Effector CD4-positive, alpha-beta T cell (primary cell): ENCODE measurements at regions not wholly inside any gene's neighbourhood (a gene's known extent, or its start where the extent isn't known, plus 50 kb on each side); places are given as distances from the start of the nearest gene placed in this dataset.

ENCODE experiments used
- DNase-seq: peaks from one replicate; pipeline ENCODE4 v3.0.0-alpha.2; 2020

DNA sequence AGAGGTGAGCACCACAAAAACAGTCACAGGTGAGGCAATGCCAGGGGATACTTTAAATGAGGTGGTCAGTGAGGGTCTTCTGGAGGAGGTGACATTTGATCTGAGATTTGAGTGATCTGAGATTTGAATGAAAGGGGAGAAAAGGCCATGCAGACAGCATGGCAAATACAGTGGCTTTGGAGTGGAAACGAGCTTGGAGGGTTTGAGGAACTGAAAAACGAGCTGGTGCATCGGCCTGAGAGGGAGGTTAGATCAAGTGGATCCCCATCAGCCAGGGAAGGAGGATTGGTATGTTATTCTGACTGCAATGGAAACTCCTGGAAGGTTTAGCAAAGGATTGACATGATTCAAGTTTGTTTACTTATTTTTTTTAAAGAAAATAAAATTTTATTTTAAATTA lies 245.1 kb downstream of the KCNS3 start:
- DNase-seq: no peak

DNA sequence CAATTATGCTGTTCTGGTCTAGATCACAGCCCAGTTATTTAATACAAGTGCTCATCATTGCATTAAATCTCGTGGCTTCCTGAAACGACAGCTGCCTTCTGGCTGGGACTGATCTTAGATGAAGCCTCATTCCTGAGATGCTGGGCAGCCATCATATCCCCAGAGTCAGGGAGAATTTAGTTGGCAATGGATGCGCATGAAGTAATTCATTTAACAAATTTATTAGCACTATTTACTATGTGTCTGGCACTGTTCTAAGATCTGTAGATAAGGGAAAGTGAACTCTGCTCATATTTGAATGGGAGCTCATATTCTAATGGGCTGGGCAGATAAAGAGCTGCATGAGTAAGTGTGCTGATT lies 244.7 kb downstream of the KCNS3 start:
- no peak for DNase-seq

DNA sequence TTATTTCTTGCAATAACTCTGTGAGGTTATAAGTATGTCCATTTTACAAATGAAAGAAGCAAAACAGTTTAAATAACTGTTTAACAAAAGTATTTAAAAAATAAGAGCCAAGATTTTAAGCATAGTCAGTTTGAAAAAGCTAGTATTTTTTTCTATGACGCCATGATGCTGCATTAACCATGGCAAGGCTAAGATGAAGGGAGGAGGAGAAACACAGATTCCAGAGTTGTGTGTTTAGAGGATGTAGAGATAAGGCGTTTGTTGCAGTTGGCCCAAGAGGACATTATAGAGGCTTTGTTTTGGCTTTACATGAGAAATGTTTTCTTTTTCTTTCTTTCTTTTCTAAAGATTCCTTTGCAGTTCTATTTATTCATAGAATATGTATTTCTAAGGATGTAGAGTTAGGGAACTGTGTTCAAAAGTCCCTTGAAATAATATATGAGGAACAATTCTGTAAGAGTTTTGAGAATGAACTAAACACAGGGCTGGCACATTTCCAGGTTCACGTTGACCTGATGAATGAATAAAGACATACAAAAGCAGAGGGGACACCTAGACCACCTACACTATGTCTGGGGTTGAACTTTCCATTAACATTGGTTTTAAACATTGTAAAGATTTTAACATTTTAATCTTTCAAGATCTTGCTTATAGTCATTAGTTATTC lies 244.2 kb downstream of the KCNS3 start:
- no peak for DNase-seq

DNA sequence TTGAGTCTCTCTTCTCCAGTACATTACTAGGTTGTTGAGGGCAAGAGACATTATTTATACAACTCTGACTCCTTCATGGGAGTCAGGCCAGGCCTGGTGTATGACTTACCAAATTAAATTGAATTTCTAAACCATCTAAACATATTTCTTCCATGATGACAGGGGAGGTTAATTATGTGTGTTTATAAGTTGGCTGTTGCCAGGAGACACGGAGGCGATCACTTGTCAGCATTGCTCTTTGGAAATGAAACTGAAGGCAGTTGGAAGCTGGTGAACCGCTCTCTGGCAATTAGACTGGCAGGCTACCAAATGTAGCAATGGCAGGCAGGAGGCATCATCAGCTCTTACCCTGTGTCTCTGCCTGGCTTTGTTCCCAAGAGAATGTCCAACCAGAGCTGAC lies 241.4 kb downstream of the KCNS3 start:
- DNase-seq: no peak

DNA sequence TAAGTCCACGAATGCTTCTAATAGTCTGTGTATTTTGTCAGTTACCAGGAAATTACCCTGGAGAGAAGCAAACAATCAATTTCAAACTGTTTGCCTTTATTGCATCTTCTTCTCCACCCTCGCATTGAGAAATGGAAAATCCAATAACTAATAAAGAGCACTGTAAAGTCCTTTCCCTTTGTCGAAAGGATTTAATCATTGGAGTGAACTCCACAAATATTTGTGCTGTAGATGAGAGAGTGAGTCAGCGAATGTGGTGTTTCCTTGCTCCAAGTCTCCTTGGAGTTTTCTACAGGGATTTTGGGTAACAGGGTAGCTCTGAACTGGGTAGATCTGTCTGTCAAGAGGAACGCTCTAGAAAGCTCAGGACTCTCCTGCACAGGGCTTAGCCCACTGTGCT lies 240.2 kb downstream of the KCNS3 start:
- no peak for DNase-seq

DNA sequence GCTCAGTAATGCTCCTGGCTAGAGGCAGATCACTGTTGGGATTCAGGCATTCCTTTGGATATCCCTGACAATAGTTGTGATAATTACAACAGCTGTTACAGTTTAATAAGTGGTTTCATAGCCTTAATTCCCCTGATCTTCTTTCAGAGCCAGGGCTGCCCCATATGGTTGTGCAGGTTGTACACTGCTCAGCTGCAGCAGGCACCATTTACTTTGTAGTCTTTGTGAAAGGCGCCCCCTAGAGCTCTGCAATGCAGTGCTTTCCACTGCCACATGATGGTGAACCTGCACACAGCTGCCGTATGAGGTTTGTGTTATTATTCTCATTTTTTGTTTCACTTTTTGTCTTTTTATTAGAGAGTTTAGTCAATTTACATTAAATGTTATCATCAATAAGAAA lies 239.1 kb downstream of the KCNS3 start:
- DNase-seq: no peak

DNA sequence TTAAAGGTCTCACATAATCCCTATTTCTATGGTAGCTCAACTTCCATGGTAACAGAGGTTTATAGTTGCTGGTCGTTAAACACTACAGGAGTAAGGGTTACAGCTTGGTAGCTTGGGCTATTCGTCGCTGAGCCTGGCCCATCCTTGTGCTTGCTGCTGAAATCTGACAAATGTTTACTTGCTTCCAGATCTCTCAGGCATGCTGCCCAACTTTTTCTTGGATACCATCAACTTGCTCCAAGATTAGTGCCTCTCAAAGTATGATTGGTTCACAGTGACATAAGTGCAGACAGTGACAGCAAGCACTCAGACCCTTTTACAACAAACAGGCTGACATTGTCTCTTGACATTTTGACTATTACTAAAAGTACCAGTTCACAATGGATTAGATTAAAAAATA lies 231.8 kb downstream of the KCNS3 start:
- no peak for DNase-seq

DNA sequence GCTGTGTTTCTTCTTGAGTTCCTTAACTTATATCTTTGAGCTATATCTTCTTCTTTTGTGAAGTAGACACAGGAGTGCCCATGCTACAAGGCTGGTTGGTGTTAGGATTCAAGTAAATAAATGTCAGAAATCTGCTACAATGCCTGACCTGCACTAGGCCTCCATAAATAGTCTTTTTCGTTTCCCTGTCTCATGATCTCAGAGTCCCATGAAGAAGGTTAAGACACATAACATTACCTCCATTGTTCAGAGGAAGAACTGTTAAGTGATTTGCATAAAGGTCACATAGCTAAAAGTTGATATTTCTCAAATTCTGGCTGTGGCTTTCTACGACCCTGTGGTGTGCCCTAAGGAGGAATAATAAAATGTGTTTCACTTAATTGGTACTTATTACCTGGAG lies 228.4 kb downstream of the KCNS3 start:
- DNase-seq: no peak

DNA sequence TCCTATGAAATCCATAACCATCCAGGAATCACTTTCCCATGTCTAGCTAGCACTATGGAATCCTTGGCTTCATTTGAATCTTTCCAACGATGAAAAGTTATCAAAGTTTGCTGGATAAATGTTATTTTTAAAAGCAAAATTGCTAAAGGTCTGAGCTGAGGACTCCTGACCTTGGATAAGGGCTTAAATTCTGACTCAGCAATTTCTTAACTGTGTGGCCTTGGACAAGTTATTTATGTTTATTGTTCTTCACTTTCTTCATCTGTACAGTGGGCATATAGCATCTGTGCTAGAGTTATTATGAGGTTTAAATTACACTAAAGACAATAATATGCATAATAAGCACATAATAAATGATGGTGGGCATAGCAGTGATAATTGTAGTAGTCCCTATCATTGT lies 227.5 kb downstream of the KCNS3 start:
- DNase-seq: no peak

DNA sequence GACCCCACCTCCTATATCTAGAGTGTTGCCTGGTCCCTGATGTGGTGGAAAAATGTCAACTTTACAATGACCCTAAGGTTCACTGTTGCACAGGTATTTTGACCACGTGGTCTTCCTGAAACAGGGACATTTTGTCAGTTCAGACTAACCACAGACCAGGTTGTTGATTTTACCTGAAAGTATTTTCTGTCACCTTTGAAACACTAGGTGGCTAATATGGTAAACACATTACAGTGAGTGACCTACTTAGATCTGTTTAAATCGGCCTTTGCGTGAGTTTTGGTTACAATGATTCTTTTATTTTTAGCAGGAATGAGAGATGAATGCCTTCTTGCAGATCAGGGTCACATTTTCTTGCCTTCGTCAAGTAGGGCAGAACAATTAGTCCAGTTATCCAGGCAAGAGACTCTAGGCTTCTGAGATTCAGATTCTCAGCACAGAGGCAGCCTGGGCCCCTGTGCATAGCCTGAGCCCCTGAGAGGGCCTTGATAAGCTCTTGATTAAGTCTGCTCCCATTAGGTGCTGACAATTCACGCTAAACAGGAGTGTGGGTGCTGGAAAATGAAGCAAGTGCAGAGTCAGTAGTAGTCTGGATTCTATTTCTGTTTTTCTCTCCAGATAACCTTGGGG lies 226.2 kb downstream of the KCNS3 start:
- no peak for DNase-seq

DNA sequence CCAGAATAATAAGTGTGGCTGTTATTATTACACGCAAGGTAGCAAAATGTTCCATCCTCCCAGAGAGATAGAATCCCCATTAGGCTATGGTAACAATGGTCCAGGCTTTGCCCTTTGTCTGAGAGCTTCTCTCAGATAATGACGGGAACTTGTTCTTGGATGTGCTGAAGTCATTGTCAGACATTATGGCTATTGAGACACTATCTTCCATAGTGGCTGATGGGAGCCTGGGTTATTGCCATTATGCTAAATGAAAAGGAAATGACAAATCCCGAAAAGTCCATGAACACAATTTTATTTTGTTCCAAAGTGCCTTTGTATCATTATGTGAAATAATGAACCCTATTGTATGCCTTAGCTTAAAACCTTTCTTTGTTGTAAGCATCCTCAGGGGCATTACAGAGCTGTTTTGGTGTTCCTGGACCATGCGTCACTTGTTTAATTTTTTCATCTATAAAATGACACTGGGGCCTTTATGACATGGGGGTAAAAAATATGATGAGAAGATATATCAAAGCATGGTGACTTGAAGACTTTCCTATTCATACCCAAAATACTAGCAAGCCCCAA lies 218.5 kb downstream of the KCNS3 start:
- DNase-seq: no peak

DNA sequence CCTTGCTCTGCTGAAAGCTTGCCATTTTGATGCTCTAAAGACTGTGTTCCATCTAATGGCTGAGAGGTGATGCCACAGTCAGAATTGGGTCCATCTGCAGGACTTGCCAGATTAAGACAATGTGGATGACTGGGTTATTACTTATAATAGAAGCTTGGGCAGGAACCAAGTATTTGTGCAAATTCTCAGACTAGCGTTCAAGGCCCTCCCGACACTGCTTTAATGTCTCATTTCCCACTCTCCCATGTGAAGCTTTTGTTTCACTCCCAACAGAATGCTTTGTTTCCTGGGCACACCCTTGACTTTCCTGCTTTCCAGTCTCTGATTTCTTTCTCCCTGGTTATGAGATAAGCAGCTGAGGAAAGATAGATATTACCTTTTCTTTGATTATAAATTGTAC lies 215.8 kb downstream of the KCNS3 start:
- no peak for DNase-seq

DNA sequence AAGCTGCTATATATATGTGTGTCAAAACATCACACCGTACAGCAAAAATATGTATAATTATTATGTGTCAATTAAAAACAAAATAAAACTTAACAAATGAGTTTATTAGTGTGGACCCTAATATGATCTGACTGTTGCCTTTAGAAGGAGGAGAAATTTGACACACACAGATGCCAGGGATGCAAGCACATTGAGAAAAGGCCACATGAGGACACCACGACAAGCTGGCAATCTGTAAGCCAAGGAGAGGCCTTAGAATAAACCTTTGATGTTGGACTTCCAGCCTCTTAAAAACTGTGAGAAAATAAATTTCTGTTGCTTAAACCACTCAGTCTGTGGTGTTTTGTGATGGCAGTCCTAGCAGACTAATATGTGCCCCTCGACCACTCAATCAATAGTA lies 214.7 kb downstream of the KCNS3 start:
- no peak for DNase-seq

DNA sequence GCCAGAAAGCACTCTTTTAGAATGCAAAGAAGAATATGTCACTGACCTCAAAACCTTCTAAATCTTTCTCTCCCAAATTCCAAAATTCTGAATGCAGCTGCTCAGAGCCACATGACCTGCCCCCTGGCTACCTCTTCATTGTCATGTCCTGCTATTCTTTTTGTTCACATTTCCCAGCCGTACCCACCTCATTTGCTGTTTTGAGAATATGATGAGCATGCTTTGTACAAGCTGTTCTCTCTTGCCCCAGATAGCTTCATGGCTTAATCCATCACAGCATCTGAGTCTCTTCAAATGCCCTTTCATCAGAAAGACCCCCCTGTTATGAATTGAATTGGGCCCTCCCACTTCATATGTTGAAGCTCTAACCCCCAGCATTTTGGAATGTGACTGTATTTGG lies 214.3 kb downstream of the KCNS3 start:
- DNase-seq: no peak

DNA sequence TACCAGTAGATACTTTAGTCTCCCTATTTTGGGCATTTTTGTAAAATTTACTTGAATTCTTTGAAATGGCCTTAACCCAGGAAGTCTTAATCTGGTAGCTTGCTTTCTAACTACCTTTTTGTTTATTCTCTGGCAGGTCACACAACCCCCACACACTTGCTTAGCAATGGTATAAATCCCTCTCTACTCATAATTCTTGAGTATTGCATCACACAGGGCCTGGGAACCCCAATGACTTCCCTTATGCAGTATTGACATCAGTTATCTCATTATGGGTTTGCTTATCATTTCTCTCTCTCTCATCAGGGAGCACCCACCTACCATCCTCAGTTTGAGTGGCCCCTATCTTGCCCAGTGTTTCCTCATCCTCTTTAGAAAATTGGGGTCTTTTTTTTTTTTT lies 207.1 kb downstream of the KCNS3 start:
- DNase-seq: no peak

DNA sequence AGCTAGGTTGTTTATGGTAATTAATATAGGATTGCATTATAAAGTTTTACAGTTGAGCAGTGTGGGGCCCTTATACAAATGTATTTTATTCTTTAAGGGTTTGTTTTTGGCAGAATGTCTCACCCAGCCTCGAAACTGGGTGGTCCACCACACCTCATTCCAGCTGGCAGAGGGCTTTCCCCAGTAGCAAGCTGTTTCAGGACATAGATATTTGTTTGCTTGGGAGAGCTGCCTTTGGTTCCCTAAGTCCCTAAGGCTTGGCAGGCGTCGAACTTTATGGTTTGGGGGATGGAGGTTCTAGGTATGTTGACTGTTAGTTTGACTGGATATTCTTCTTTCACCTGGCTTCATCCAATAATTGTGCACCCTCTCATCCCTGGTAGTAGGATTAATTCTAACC lies 205.9 kb downstream of the KCNS3 start:
- DNase-seq: no peak

DNA sequence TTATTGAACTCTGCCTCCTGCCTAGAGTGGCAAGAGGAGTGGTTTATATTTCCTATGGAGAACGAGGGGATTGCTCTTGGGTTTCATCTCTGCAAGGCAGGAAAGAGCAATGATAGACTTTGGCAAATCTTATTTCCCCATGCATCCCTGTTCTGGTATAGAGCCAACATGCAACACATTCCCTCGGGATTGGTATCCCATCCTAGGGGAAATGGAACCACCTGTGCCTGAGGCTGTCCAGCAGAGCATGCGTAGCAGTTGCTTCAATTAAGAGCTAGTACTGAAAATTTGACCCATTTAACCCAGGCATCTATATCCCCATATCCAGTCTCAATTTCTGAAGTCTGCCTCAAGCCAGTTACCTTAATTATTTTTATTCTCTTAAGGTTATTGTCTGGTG lies 205.3 kb downstream of the KCNS3 start:
- DNase-seq: no peak

DNA sequence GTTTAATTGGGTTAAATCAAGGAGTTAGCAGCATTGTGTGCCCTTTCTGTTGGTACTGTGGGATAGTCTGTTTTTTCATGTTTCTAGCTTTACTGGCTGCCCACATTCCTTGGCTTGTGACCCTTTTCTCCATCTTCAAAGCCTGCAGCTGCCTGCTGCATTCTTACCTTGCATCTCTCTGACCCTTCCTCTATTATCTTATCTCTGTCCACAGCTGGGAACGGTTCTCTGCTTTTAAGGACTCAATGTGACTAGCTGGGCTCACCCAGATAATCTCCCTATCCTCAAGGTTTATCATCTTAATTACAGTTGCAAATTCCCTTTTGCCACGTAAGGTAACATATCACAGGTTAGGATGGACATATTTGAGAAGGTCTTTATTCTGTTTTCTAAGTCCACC lies 199.7 kb downstream of the KCNS3 start:
- DNase-seq: no peak

DNA sequence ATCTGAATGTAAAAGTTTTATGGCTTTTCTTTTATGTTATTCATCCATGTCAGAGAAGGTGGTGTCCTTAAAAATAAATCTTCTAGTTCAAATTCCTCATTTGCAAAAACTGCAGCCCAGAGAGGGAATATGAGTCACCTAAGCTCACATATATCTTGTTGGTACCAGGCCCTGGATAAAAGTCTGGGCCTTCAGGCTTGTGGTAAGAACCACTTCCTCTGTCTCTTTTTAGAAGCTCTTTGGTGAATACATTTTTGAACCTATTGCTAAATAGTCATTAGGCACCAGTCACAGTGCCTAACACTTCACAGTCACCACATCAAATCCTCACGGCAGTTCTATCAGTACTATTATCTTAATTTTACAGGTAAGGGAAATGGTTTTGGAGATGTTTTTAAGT lies 199.2 kb downstream of the KCNS3 start:
- DNase-seq: no peak

DNA sequence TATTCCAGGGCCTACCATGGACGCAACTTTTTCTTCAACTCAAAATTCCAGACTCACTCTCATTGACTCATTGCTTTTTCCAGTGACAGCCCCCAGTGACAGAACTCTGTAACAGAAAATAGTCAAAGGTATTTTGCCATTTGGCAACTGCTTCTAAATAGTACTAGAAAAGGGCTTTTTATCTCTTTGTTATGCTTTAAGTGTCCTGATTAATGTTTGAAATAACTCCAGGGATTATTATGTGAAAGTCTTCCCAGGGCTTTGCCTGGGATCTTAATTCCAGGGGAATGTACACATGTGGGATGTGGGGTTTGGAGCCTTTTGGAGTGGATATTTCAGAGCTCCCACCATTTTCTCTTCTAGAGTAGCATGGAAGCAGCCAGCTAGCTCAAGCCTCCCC lies 198.8 kb downstream of the KCNS3 start:
- DNase-seq: no peak

DNA sequence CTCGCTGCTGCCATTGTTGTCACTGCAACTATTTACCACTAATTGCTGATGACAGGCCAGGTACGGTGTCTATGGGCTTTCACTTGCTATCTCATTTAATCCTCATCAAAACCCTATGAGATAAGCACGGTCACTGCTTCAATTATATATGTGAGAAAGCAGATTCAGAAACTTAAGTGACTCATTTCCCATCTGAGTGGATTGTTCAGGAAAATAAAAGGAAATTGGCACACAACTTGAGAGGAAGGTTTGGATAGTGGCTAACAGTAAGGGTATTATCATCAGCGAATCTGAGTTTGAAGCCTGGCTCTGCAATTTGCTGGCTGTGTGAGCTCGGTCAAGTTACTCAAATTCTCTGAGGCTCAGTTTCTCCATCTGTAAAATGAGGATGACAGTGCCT lies 196.0 kb downstream of the KCNS3 start:
- DNase-seq: no peak

DNA sequence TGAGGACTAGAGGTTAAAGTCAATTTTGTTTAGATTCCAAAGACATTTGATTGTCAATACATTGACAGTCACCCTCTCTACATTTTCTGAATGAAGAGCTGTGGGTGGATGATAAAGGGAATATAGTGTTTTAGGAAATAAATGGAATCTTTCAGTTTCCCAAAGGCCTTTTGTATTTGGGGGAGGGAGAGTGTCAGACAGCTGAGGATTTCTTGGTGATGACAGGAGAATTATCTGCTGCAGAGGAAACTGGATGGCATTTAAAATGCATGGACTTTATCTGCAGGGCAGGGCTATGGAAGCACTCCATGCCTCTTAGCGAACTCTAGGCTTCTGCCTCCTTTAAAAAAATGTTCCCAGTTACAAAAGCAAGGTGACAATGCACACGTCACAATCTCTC lies 195.1 kb downstream of the KCNS3 start:
- DNase-seq: no peak

DNA sequence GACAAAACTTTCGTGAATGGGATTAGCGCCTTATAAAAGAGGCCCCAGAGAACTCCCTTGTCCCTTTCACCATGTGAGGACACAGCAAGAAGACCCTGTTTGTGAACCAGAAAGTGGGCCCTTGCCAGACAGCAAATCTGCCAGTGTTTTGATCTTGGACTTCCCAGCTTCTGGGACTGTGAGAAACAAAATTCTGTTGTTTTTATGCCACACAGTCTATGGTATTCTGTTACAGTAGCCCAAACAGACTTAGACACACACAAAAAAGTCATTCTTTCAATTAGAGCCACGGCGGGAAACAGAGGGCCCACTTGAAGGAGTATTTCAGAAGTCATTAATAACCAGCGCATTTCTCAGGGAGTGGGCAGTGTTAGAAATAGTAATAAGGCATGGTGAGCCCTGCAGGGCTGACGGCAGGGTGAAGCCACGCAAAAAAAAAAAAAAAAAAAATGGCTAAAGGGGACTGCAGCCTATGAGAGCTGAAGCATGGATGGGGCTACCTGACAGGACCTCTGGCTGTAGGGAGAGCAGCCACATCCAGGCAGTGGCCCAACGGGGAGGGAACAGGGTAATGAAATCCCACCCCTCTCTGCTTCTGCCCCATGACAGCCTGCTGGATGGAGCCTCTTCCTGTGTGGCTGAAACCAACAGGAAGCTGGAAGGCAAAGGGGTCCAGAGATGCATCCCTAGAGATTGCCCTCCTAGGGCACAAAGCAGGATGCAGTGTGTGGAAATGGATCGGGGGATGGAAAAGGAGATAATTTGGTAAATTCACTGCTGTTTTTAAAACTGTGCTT lies 189.3 kb downstream of the KCNS3 start:
- DNase-seq: no peak

DNA sequence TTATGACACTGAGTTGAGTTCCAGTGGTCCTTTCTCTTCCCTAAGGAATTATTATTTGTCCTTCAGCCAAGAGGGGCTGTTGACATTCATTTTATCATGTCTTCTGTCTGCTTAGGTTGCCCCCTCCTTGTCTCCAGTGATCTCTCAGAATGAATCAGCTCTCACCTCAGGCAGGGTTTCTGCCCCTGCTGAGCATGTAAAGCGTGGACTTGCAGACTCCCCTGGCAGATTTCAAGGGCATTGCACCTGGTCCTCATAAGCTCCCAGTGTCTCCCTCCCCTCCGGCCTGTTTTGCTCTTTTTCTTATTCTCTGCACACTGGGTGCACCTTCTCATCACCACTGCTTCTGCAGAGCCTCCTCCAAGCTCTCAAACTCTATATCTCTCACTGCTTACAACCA lies 188.4 kb downstream of the KCNS3 start:
- no peak for DNase-seq
